ENCODE measurements at regions not wholly inside any gene's neighbourhood (a gene's known extent, or its start where the extent isn't known, plus 50 kb on each side); places are given as distances from the start of the nearest gene placed in this dataset.

- WGBS (ENCODE audit: low lambda C conversion rate), result 19% methylated on average over 8 of the region's 8 CpGs
- CTCF ChIA-PET, result interaction anchor here (0.5 to 3.4 kb wide), 37 partner anchors 9 to 278 kb away, joined by 3 to 32 read pairs (median 5); no protein-coding TSS in a partner anchor
- H3K4me3 ChIP-seq (ENCODE audit: low read depth in 2 of 2, low read length in 1 of 2), result peak overlapping the region in 1 of 2 experiments; percentile 44; a peak in 1 of 4 replicates
- no peak overlapping the region for H3K27ac ChIP-seq (ENCODE audit: low read depth in 2 of 2, low read length in 1 of 2)
- TF ChIP-seq TEAD4 (IDR thresholded peaks at IDR 0.05; ENCODE audit: borderline replicate concordance, insufficient read depth), result no peak
- TF ChIP-seq SMC3 (IDR thresholded peaks at IDR 0.05; ENCODE audit: low read depth, low read length), result peak; percentile 50
- TF ChIP-seq ZBTB33 (IDR thresholded peaks at IDR 0.05; ENCODE audit: borderline replicate concordance, low read depth), result no peak
- TF ChIP-seq MAX (IDR thresholded peaks at IDR 0.05; ENCODE audit: low read depth), result no peak
- no peak for TF ChIP-seq TCF12 (IDR thresholded peaks at IDR 0.05)
- peak; percentile 72 for TF ChIP-seq RAD21 (IDR thresholded peaks at IDR 0.05; ENCODE audit: low read length)
- no peak for TF ChIP-seq POLR2AphosphoS5 (IDR thresholded peaks at IDR 0.05; ENCODE audit: low read depth, low read length)
- no peak for TF ChIP-seq EP300 (IDR thresholded peaks at IDR 0.05; ENCODE audit: borderline replicate concordance in 1 of 2, low read depth in 1 of 2, low read length in 1 of 2)
- no peak for TF ChIP-seq PBX3 (IDR thresholded peaks at IDR 0.05)
- no peak for TF ChIP-seq USF1 (IDR thresholded peaks at IDR 0.05; ENCODE audit: borderline replicate concordance, low read depth)
- TF ChIP-seq CTCF (IDR thresholded peaks at IDR 0.05), result peak; percentile 92
- H3F3A ChIP-seq (replicated peaks; ENCODE audit: insufficient read depth), result no peaks in the 10 kb centered on the region
- DNase-seq, result peak; percentile 39
- H3K4me2 ChIP-seq, result no peak overlapping the region
- POLR2A ChIA-PET, result no interaction called here
- H3K9ac ChIP-seq, result no peak overlapping the region
- H3K36me3 ChIP-seq (replicated peaks in 1 of 2; ENCODE audit: control insufficient read depth in 1 of 2, insufficient read depth in 2 of 2, low read length in 1 of 2), result no peaks in the 10 kb centered on the region
- no peaks in the 10 kb centered on the region for H4K20me1 ChIP-seq (ENCODE audit: insufficient read depth)
- no peak overlapping the region for H2AFZ ChIP-seq (ENCODE audit: low read depth)
- no peaks in the 10 kb centered on the region for H3K9me3 ChIP-seq
- no peaks in the 10 kb centered on the region for H3K4me1 ChIP-seq (ENCODE audit: control insufficient read depth in 1 of 2, insufficient read depth in 2 of 2, low read depth in 1 of 2, low read length in 1 of 2)
- H3K27me3 ChIP-seq (ENCODE audit: insufficient read depth), result no peaks in the 10 kb centered on the region; the same call in 1 of the 2 replicates
- no peaks in the 10 kb centered on the region for H3K9me2 ChIP-seq
- H3K79me2 ChIP-seq (ENCODE audit: insufficient read depth), result no peaks in the 10 kb centered on the region
Measured at GRCh38 chr12:13534645-13535398, 338.3 kb downstream of the EMP1 start.

Data from SK-N-SH (cell line).